Esophagus muscularis mucosa (tissue), 4 donors: ENCODE measurements at regions not wholly inside any gene's neighbourhood (a gene's known extent, or its start where the extent isn't known, plus 50 kb on each side); places are given as distances from the start of the nearest gene placed in this dataset.

Experiments
- EP300 ChIP-seq: sonication (generic); formaldehyde crosslinking; IDR thresholded peaks from one replicate; pipeline ENCODE4 v1.6.1; 2017; ENCODE audit warnings: antibody characterized with exemption
- POLR2A ChIP-seq: fragments of 450-650 bp; IDR thresholded peaks from one replicate; pipeline ENCODE4 v1.6.1; 2017; ENCODE audit warnings: antibody characterized with exemption, moderate library complexity, mild to moderate bottlenecking, low read depth
- TF ChIP-seq, protein P1 (sequence below), 3 experiments: fragments of 200-600 bp in 2 of 3; fragments of 450-650 bp in 1 of 3; sonication (generic) in 2 of 3; IDR thresholded peaks; one replicate each; pipeline ENCODE4 v1.5.1; 2017 to 2019; ENCODE audit warnings: antibody characterized with exemption in 3 of 3, mild to moderate bottlenecking in 2 of 3, moderate library complexity in 1 of 3

DNA sequence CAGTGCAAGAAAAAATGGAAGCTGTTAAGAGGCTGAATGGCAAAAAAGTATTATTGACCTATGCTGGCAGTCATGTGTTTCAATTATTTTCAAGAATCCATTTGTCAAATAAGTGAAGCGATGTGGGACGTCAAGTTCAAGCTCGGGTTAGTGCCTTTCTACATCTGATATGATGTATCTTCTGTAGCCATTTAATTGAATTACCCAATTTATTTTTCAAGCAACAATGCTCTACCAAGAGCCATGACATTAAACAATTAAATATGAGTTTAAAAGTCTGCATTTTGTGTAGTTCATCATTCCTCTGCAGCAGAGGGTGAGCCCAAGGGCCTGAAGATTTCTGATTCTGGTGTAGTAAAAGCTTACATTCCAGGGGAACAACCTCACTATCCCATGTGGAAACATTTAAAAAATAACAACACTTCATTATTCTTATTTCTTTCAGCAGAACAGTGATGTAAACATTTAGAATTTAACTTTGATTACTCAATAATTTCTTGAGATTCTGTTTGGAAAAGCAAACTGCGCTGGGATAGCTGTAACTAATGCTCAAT is 619.7 kb upstream of the ARRDC3 start:
- TF ChIP-seq, protein P1, sequence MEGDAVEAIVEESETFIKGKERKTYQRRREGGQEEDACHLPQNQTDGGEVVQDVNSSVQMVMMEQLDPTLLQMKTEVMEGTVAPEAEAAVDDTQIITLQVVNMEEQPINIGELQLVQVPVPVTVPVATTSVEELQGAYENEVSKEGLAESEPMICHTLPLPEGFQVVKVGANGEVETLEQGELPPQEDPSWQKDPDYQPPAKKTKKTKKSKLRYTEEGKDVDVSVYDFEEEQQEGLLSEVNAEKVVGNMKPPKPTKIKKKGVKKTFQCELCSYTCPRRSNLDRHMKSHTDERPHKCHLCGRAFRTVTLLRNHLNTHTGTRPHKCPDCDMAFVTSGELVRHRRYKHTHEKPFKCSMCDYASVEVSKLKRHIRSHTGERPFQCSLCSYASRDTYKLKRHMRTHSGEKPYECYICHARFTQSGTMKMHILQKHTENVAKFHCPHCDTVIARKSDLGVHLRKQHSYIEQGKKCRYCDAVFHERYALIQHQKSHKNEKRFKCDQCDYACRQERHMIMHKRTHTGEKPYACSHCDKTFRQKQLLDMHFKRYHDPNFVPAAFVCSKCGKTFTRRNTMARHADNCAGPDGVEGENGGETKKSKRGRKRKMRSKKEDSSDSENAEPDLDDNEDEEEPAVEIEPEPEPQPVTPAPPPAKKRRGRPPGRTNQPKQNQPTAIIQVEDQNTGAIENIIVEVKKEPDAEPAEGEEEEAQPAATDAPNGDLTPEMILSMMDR (IDR thresholded peaks at IDR 0.05) = no peak
- no peak for TF ChIP-seq POLR2A
- TF ChIP-seq EP300 = no peak
